Kidney epithelial cell (primary cell): ENCODE measurements at regions not wholly inside any gene's neighbourhood (a gene's known extent, or its start where the extent isn't known, plus 50 kb on each side); places are given as distances from the start of the nearest gene placed in this dataset.

Source experiments
- DNase-seq: peaks from one replicate; pipeline ENCODE4 v3.0.0-alpha.2; 2010; ENCODE audit warnings: low read depth
- H3K27me3 ChIP-seq: 2 replicates; pipeline ENCODE4 v1.6.0; 2011; ENCODE audit warnings: low read length; ENCODE audit not compliant: control insufficient read depth, insufficient read depth
- H3K36me3 ChIP-seq: 2 replicates; pipeline ENCODE4 v1.5.1; 2011; ENCODE audit warnings: low read length; ENCODE audit not compliant: control insufficient read depth, insufficient read depth
- H3K4me3 ChIP-seq: 2 replicates; pipeline ENCODE4 v1.5.1; 2011; ENCODE audit warnings: low read depth, mild to moderate bottlenecking, control low read depth, low read length
- CTCF ChIP-seq: IDR thresholded peaks from 2 replicates; pipeline ENCODE4 v1.5.1; 2011; ENCODE audit warnings: mild to moderate bottlenecking, moderate library complexity, low read length, control low read depth, inconsistent platforms; ENCODE audit not compliant: insufficient read depth, poor library complexity, severe bottlenecking

- no peaks in the 10 kb centered on the region for H3K36me3 ChIP-seq
- TF ChIP-seq CTCF: no peak
- no peak for DNase-seq
- H3K27me3 ChIP-seq: no peaks in the 10 kb centered on the region
- no peak overlapping the region for H3K4me3 ChIP-seq
Measured at GRCh38 chrX:33333271-33333670, 121.9 kb upstream of the DMD start.

- no peak overlapping the region for H3K4me3 ChIP-seq
- no peaks in the 10 kb centered on the region for H3K36me3 ChIP-seq
- no peak for DNase-seq
- TF ChIP-seq CTCF: no peak
- H3K27me3 ChIP-seq: no peaks in the 10 kb centered on the region
Measured at GRCh38 chrX:33330798-33331197, 119.4 kb upstream of the DMD start.

GRCh38 chrX:33324099-33324498 is 112.8 kb upstream of the DMD start:
- DNase-seq: no peak
- Histone ChIP-seq H3K27me3 (no peaks in the 10 kb centered on the region), H3K36me3 (no peaks in the 10 kb centered on the region), H3K4me3 (no peak overlapping the region)
- no peak for TF ChIP-seq CTCF

- no peak for DNase-seq
- Histone ChIP-seq H3K4me3 (no peak overlapping the region), H3K27me3 (no peaks in the 10 kb centered on the region), H3K36me3 (no peaks in the 10 kb centered on the region)
- no peak for TF ChIP-seq CTCF
Measured at GRCh38 chrX:33307911-33308354, 96.6 kb upstream of the DMD start.

GRCh38 chrX:33298622-33299021 is 87.3 kb upstream of the DMD start:
- H3K36me3 ChIP-seq: no peaks in the 10 kb centered on the region
- no peak overlapping the region for H3K4me3 ChIP-seq
- no peaks in the 10 kb centered on the region for H3K27me3 ChIP-seq
- TF ChIP-seq CTCF: no peak
- no peak for DNase-seq

GRCh38 chrX:33285550-33285949 is 74.2 kb upstream of the DMD start:
- no peak overlapping the region for H3K4me3 ChIP-seq
- no peak for TF ChIP-seq CTCF
- no peaks in the 10 kb centered on the region for H3K27me3 ChIP-seq
- DNase-seq: no peak
- no peaks in the 10 kb centered on the region for H3K36me3 ChIP-seq
